OCI-LY7 (cell line): ENCODE measurements at regions not wholly inside any gene's neighbourhood (a gene's known extent, or its start where the extent isn't known, plus 50 kb on each side); places are given as distances from the start of the nearest gene placed in this dataset.
"Not testable (repeated sequence)": the region's sequence is repeated elsewhere in the genome, so short reads cannot be mapped to it uniquely, and the experiment has no call there.

Experiments
- BruUV-seq: library from RNA; stranded (reverse); fragments of 400-500 nt; replicated peaks from 2 replicates; lab custom pipeline; 2021; lab: Mats Ljungman, UMichigan
- CTCF ChIA-PET: fragments of 300-600 bp; sonication (Branson Sonifier 250); formaldehyde crosslinking; loops from one replicate; lab custom pipeline; 2022; ENCODE audit warnings: antibody characterized with exemption; ENCODE audit not compliant: unreplicated experiment; lab: Charles Lee
- POLR2A ChIA-PET: fragments of 300-600 bp; sonication (Branson Sonifier 250); formaldehyde crosslinking; loops from one replicate; lab custom pipeline; 2022; ENCODE audit warnings: antibody characterized with exemption; lab: Charles Lee
- DNase-seq: peaks from one replicate; pipeline ENCODE4 v3.0.0-alpha.2; 2015; ENCODE audit warnings: low spot score
- H2AFZ ChIP-seq: fragments of 200-600 bp; sonication (generic), shearing (Covaris generic); 2 replicates; pipeline ENCODE4 v1.6.1; 2014; ENCODE audit warnings: mild to moderate bottlenecking, antibody characterized with exemption, low read length, moderate library complexity
- H3K27ac ChIP-seq: fragments of 200-600 bp; sonication (generic); 2 replicates; pipeline ENCODE4 v1.5.1; 2014; ENCODE audit warnings: mixed run types, low read depth, mild to moderate bottlenecking, moderate library complexity, low read length, inconsistent platforms; ENCODE audit not compliant: poor library complexity, severe bottlenecking
- H3K36me3 ChIP-seq: fragments of 200-600 bp; sonication (generic); 2 replicates; pipeline ENCODE4 v1.6.1; 2014; ENCODE audit warnings: mild to moderate bottlenecking, antibody characterized with exemption, low read length, moderate library complexity, mixed read lengths; ENCODE audit not compliant: insufficient read depth
- H3K4me1 ChIP-seq: fragments of 200-600 bp; sonication (generic); 2 replicates; pipeline ENCODE4 v1.5.1; 2014; ENCODE audit warnings: mild to moderate bottlenecking, low read length; ENCODE audit not compliant: insufficient read depth, poor library complexity, severe bottlenecking
- H3K4me2 ChIP-seq: fragments of 200-600 bp; sonication (generic); 2 replicates; pipeline ENCODE4 v1.6.1; 2014; ENCODE audit warnings: mild to moderate bottlenecking, low read length
- H3K4me3 ChIP-seq: fragments of 200-600 bp; sonication (generic); 2 replicates; pipeline ENCODE4 v1.5.1; 2014; ENCODE audit warnings: mild to moderate bottlenecking, low read depth, low read length; ENCODE audit not compliant: poor library complexity, severe bottlenecking
- H3K79me2 ChIP-seq: fragments of 200-600 bp; sonication (generic); 2 replicates; pipeline ENCODE4 v1.6.1; 2016; ENCODE audit warnings: low read depth, mild to moderate bottlenecking, low read length, moderate library complexity, mixed read lengths; ENCODE audit not compliant: insufficient read depth
- H3K9me2 ChIP-seq: fragments of 200-600 bp; sonication (generic); 2 replicates; pipeline ENCODE4 v1.6.1; 2016; ENCODE audit warnings: mild to moderate bottlenecking, low read length, mixed read lengths; ENCODE audit not compliant: insufficient read depth
- H3K9me3 ChIP-seq: fragments of 200-600 bp; sonication (generic); 2 replicates; pipeline ENCODE4 v1.6.1; 2014; ENCODE audit warnings: mild to moderate bottlenecking, mixed run types, low read length, mixed read lengths
- H4K20me1 ChIP-seq: fragments of 200-600 bp; sonication (generic); 2 replicates; pipeline ENCODE4 v1.6.1; 2014; ENCODE audit warnings: mild to moderate bottlenecking, antibody characterized with exemption, low read length, moderate library complexity, mixed read lengths; ENCODE audit not compliant: insufficient read depth
- EZH2phosphoT487 ChIP-seq: fragments of 200-600 bp; sonication (generic); IDR thresholded peaks from 2 replicates; pipeline ENCODE4 v1.6.1; 2018; ENCODE audit warnings: low read depth, borderline replicate concordance, mild to moderate bottlenecking, mixed run types, antibody characterized with exemption, low read length, moderate library complexity, mixed read lengths
- intact Hi-C: fragments of 100-400 bp; cut with micrococcal nuclease; formaldehyde crosslinking; loops from one replicate; pipeline ENCODE4 v1.10.0; 2022; ENCODE audit not compliant: unreplicated experiment
- TF ChIP-seq, protein P1 (sequence below): fragments of 200-600 bp; sonication (generic); conservative IDR thresholded peaks from 2 replicates; pipeline ENCODE4 v1.5.1; 2014; ENCODE audit warnings: mild to moderate bottlenecking, antibody characterized with exemption, low read length, moderate library complexity, mixed read lengths

DNA sequence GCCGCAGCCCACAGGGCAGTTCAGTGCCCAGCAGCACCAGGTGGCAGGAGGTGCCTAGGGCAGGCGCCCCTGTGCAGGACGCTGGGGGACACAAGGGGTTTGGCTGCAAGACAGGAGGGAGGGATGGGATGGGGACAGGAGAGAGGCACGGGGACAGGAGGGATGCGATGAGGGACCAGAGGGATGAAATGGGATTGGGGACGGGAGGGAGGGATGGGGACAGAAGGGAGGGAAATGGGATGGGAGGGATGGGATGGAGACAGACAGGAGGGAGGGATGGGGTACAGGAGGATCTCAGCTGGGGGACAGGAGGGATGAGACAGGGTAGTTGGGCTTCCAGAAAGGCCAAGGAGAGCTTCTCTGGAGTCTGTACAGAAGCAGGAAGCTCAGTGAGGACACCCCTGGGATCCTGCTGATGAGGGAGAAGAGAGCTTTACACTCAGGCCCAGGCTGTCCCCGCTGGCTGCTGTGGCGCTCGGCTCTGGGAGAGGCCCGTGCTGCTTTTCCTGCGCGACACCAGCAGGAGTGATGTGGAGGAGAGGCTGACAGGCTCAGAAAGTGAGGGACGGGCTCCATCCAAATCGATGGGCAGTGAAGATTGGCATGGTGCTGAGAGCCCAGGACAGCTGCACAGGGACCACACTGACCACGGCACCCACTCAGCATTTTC lies 400.8 kb downstream of the SMOC2 start:
- TF ChIP-seq, protein P1, sequence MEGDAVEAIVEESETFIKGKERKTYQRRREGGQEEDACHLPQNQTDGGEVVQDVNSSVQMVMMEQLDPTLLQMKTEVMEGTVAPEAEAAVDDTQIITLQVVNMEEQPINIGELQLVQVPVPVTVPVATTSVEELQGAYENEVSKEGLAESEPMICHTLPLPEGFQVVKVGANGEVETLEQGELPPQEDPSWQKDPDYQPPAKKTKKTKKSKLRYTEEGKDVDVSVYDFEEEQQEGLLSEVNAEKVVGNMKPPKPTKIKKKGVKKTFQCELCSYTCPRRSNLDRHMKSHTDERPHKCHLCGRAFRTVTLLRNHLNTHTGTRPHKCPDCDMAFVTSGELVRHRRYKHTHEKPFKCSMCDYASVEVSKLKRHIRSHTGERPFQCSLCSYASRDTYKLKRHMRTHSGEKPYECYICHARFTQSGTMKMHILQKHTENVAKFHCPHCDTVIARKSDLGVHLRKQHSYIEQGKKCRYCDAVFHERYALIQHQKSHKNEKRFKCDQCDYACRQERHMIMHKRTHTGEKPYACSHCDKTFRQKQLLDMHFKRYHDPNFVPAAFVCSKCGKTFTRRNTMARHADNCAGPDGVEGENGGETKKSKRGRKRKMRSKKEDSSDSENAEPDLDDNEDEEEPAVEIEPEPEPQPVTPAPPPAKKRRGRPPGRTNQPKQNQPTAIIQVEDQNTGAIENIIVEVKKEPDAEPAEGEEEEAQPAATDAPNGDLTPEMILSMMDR = no peak
- no peak for TF ChIP-seq EZH2phosphoT487
- no peak overlapping the region for H2AFZ ChIP-seq
- H3K27ac ChIP-seq = no peak overlapping the region
- intact Hi-C loops = no loop called here
- no TSS peak for BruUV-seq
- no peaks in the 10 kb centered on the region for H3K36me3 ChIP-seq
- H3K79me2 ChIP-seq = no peaks in the 10 kb centered on the region
- no peaks in the 10 kb centered on the region for H3K9me2 ChIP-seq
- ChIA-PET POLR2A (no interaction called here), CTCF (no interaction called here)
- no peaks in the 10 kb centered on the region for H4K20me1 ChIP-seq
- no peaks in the 10 kb centered on the region for H3K4me1 ChIP-seq
- no peaks in the 10 kb centered on the region for H3K9me3 ChIP-seq
- H3K4me2 ChIP-seq = no peak overlapping the region
- no peak for DNase-seq
- no peak overlapping the region for H3K4me3 ChIP-seq

DNA sequence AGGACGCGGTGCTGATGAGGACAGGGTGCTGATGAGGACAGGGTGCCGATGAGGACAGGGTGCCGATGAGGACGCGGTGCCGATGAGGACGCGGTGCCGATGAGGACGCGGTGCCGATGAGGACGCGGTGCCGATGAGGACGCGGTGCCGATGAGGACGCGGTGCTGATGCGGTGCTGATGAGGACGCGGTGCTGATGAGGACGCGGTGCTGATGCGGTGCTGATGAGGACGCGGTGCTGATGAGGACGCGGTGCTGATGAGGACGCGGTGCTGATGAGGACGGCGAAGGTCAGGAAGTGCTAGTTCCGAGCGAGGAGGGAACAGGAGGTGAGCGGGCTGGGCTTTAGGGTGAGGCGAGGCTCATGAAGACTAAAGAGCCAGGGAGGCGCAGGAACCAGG lies 399.9 kb downstream of the SMOC2 start:
- not testable (repeated sequence) for DNase-seq

DNA sequence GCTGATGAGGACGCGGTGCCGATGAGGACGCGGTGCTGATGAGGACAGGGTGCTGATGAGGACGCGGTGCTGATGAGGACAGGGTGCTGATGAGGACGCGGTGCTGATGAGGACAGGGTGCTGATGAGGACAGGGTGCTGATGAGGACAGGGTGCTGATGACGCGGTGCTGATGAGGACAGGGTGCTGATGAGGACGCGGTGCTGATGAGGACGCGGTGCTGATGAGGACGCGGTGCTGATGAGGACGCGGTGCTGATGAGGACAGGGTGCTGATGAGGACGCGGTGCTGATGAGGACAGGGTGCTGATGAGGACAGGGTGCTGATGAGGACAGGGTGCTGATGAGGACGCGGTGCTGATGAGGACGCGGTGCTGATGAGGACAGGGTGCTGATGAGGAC lies 399.3 kb downstream of the SMOC2 start:
- H2AFZ ChIP-seq, H3K4me1 ChIP-seq, H4K20me1 ChIP-seq, H3K27ac ChIP-seq, H3K79me2 ChIP-seq, H3K36me3 ChIP-seq, POLR2A ChIA-PET, DNase-seq, BruUV-seq, H3K4me3 ChIP-seq, H3K9me2 ChIP-seq, H3K4me2 ChIP-seq, intact Hi-C loops, H3K9me3 ChIP-seq: not testable (repeated sequence)
- CTCF ChIA-PET = interaction anchor here (0.6 kb wide), 1 partner anchor 878 kb away, joined by 4 read pairs; no protein-coding TSS in a partner anchor

More for the DNA sequence above, 399.9 kb downstream of the SMOC2 start:
- CTCF ChIA-PET, H3K9me3 ChIP-seq, POLR2A ChIA-PET, H2AFZ ChIP-seq, H3K4me1 ChIP-seq, intact Hi-C loops, H3K4me3 ChIP-seq, H3K36me3 ChIP-seq, H3K9me2 ChIP-seq, BruUV-seq, H3K27ac ChIP-seq, H3K79me2 ChIP-seq, H4K20me1 ChIP-seq, H3K4me2 ChIP-seq: not testable (repeated sequence)

DNA sequence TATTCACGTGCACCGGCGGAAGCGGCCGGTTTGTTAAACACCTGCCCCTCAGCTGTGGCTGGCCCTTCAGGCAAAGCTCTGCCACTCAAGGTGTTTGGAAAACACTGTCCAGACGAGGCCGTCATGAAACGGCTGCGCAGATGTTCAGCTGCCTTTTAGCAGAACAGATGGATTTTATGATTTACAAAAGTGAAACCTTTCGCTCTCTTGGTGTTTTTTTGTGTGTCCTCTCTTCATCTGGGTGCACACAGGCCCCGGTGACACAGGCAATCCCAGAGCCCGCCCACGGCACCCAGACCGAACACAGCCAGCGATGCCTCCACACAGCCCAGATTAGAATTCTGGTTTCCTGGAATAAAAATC lies 397.0 kb downstream of the SMOC2 start:
- TF ChIP-seq, protein P1 = no peak
- TF ChIP-seq EZH2phosphoT487 = no peak
- Histone ChIP-seq H3K9me2 (no peaks in the 10 kb centered on the region), H4K20me1 (no peaks in the 10 kb centered on the region), H3K4me2 (no peak overlapping the region), H3K79me2 (no peaks in the 10 kb centered on the region), H2AFZ (no peak overlapping the region), H3K9me3 (no peaks in the 10 kb centered on the region), H3K4me3 (no peak overlapping the region), H3K4me1 (no peaks in the 10 kb centered on the region), H3K36me3 (no peaks in the 10 kb centered on the region), H3K27ac (no peak overlapping the region)
- BruUV-seq = no TSS peak
- POLR2A ChIA-PET = no interaction called here
- DNase-seq = no peak
- CTCF ChIA-PET = no interaction called here
- intact Hi-C loops = no loop called here
